D341Med (cell line): ENCODE measurements at regions not wholly inside any gene's neighbourhood (a gene's known extent, or its start where the extent isn't known, plus 50 kb on each side); places are given as distances from the start of the nearest gene placed in this dataset.

Experiments used
- DNase-seq: peaks from one replicate; pipeline ENCODE4 v3.0.0; 2012; ENCODE audit warnings: low spot score

- no peak for DNase-seq
These were observed 89.2 kb upstream of the E2F8 start for GRCh38 chr11:19329970-19330369.

GRCh38 chr11:19328586-19329311 is 88.0 kb upstream of the E2F8 start:
- DNase-seq: no peak

GRCh38 chr11:19327280-19327679 is 86.5 kb upstream of the E2F8 start:
- DNase-seq: no peak

GRCh38 chr11:19326499-19326898 is 85.8 kb upstream of the E2F8 start:
- no peak for DNase-seq

GRCh38 chr11:19323502-19323901 is 82.8 kb upstream of the E2F8 start:
- no peak for DNase-seq

- DNase-seq: no peak
These were observed 80.6 kb upstream of the E2F8 start for GRCh38 chr11:19321351-19321750.

- no peak for DNase-seq
These were observed 80.1 kb upstream of the E2F8 start for GRCh38 chr11:19320827-19321226.

- no peak for DNase-seq
These were observed 75.7 kb upstream of the E2F8 start for GRCh38 chr11:19316434-19316833.

GRCh38 chr11:19315511-19315910 is 74.8 kb upstream of the E2F8 start:
- no peak for DNase-seq

- DNase-seq: no peak
These were observed 72.4 kb upstream of the E2F8 start for GRCh38 chr11:19313140-19313539.

GRCh38 chr11:19311308-19312030 is 70.7 kb upstream of the E2F8 start:
- peak; percentile 70 for DNase-seq

GRCh38 chr11:19307498-19307897 is 66.8 kb upstream of the E2F8 start:
- no peak for DNase-seq

GRCh38 chr11:19306179-19306944 is 65.6 kb upstream of the E2F8 start:
- DNase-seq: no peak

GRCh38 chr11:19301361-19301760 is 60.6 kb upstream of the E2F8 start:
- DNase-seq: no peak

- no peak for DNase-seq
These were observed 53.7 kb upstream of the E2F8 start for GRCh38 chr11:19294444-19294843.

- DNase-seq: no peak
These were observed 50.3 kb upstream of the E2F8 start for GRCh38 chr11:19291064-19291463.
